Dedifferentiated amniotic fluid mesenchymal stem cell (primary cell): ENCODE measurements at regions not wholly inside any gene's neighbourhood (a gene's known extent, or its start where the extent isn't known, plus 50 kb on each side); places are given as distances from the start of the nearest gene placed in this dataset.

Source experiments
- DNase-seq: peaks from one replicate; pipeline ENCODE4 v3.0.0-alpha.2; 2016; ENCODE audit errors: extremely low spot score

- no peak for DNase-seq
Measured at GRCh38 chrX:10079231-10079630, 77.5 kb upstream of the CLCN4 start.

- DNase-seq, result no peak
Measured at GRCh38 chrX:10083809-10084208, 73.0 kb upstream of the CLCN4 start.

- DNase-seq, result no peak
Measured at GRCh38 chrX:10085223-10085622, 71.6 kb upstream of the CLCN4 start.

- no peak for DNase-seq
Measured at GRCh38 chrX:10086676-10087075, 70.1 kb upstream of the CLCN4 start.

- no peak for DNase-seq
Measured at GRCh38 chrX:10087391-10087790, 69.4 kb upstream of the CLCN4 start.

- no peak for DNase-seq
Measured at GRCh38 chrX:10089378-10089795, 67.4 kb upstream of the CLCN4 start.

GRCh38 chrX:10090319-10090718, 66.5 kb upstream of the CLCN4 start:
- DNase-seq, result no peak

- no peak for DNase-seq
Measured at GRCh38 chrX:10095246-10095645, 61.5 kb upstream of the CLCN4 start.

- DNase-seq, result no peak
Measured at GRCh38 chrX:10095698-10096432, 60.9 kb upstream of the CLCN4 start.

- no peak for DNase-seq
Measured at GRCh38 chrX:10098270-10098713, 58.5 kb upstream of the CLCN4 start.

- no peak for DNase-seq
Measured at GRCh38 chrX:10099411-10099810, 57.4 kb upstream of the CLCN4 start.

GRCh38 chrX:10101269-10101668, 55.5 kb upstream of the CLCN4 start:
- DNase-seq, result no peak

GRCh38 chrX:10102046-10102704, 54.6 kb upstream of the CLCN4 start:
- no peak for DNase-seq

- peak; percentile 68 for DNase-seq
Measured at GRCh38 chrX:10103023-10103422, 53.8 kb upstream of the CLCN4 start.

GRCh38 chrX:10104958-10105658, 51.7 kb upstream of the CLCN4 start:
- DNase-seq, result no peak

GRCh38 chrX:10106806-10107205, 50.0 kb upstream of the CLCN4 start:
- no peak for DNase-seq
